CD4-positive, alpha-beta T cell treated with Interleukin-17A for 4 hours (primary cell): ENCODE measurements at regions not wholly inside any gene's neighbourhood (a gene's known extent, or its start where the extent isn't known, plus 50 kb on each side); places are given as distances from the start of the nearest gene placed in this dataset.
"Not testable (repeated sequence)": the region's sequence is repeated elsewhere in the genome, so short reads cannot be mapped to it uniquely, and the experiment has no call there.

ENCODE experiments used
- DNase-seq: peaks from one replicate; pipeline ENCODE4 v3.0.0-alpha.2; 2020; ENCODE audit warnings: mixed read lengths

DNA sequence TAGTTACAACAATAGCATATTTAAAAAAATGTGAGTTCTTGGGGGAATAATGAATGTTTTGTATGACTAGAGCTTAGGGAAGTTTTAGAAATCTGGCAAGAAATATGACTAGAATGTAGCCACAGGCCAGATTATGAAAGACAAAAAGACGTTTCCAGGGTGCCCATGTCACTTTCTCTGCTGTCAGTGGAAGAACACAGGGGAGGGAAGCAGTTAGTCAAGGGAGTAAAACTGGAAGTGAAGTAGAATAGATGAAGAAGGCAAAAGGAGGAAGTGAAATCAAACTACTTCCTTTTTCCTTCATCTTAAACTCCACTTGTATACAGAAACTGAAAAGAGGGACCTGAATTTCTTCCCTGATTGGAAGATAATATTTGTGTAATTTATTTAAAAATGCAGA lies 81.2 kb upstream of the ATP2B1 start:
- no peak for DNase-seq

DNA sequence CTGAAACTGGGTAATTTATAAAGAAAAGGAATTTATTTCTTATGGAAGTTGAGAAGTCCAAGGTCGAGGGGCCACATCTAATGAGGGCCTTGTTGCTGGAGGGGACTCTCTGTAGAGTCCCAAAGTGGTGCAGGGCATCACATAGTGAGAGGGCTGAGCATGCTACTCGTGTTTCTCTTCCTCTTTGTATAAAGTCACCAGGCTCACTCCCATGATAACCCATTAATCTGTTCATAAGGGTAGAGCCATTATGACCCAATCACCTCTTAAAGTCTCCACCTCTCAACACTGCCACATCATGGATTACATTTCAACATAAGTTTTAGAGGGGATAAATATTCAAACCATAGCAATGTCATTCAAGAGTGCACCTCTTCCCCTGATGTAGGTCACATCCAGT lies 79.1 kb upstream of the ATP2B1 start:
- no peak for DNase-seq

DNA sequence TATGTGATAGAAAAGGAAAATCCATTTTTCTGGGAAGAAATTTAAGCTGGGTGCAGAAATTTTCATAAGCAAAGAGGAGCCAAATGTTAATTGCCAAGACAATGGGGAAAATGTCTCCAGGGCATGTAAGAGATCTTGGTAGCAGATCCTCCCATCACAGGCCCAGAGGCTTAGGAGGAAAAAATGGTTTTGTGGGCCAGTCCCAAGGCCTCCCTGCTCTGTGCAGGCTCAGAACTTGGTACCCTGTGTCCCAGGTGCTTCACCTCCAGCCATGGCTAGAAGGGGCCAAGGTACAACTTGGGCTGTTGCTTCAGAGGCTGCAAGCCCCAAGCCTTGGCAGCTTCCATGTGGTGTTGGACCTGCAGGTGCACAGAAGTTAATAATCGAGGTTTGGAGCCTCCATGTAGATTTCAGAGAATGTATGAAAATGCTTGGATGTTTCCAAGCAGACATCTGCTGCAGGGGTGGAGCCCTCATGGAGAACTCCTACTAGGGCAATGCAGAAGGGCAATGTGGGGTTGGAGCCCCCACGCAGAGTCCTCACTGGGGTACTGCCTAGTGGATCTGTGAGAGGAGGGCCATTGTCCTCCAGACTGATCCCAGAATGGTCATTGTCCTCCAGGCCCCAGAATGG lies 77.7 kb upstream of the ATP2B1 start:
- no peak for DNase-seq

- DNase-seq, result no peak
Observed at GRCh38 chr12:89783359-89784060, 74.9 kb upstream of the ATP2B1 start.

- DNase-seq, result no peak
Observed at GRCh38 chr12:89782807-89783206, 74.2 kb upstream of the ATP2B1 start.

DNA sequence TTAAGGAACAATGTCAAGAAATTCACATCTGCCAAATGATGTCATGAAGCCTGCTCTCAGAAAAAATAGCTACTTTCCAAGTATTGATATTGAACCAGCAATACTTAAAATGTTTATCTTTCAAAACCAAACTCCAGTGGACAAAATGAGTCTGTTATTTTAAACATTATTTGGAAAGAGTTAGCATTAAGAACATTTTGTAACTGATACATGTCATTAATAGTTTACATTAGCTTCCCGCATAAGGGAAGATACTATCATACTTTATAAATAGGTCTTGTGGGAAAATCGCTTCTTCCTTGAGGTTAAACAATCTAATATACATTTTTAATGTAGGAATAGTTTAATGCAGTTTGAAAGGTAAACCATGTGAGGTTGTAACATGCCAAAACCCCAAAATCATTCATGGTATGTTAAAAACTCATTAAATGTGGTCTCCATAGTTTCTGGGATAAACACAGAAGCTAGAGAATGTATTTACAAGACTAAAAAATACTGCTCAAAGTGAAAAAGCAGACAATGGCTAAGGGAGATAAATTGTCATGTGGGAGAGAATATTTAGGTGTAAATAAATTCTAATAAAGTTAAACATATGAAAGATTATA lies 73.4 kb upstream of the ATP2B1 start:
- DNase-seq, result no peak

DNA sequence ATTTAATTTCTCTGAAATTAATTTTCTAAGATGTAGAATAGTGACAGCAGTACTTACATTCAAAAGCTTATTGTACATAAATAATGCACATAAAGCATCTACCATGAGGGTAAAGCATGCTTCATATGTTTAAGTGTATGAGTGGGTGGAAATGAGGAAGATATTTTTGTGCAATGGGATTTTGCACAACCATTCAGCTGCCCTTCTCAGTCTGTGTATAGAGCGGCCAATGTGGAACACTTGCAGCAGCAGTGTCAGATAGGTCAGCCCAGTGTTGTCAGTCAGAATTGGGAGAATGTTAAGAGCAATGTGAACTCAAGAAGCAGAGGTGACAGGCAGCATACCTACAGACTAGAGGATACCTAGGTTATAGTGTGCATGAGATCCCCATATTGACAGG lies 72.5 kb upstream of the ATP2B1 start:
- no peak for DNase-seq

DNA sequence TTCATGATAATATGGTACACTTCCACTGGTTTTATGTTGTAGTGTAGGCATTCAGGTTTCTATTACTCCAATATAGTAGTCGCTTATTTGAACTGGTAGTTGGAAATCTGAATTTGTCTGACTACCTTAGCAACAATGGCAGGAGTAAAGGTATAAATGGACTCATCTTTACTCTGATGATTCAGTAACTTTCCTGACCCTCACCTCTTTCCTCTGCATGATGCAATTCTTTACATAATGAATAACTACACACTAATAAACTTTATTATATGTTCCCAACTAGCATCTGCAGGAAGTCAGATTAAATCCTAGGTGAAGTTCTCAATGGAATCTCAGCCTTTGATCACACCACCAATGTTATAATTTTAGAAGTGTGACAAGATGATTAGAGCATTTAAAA lies 70.5 kb upstream of the ATP2B1 start:
- no peak for DNase-seq

DNA sequence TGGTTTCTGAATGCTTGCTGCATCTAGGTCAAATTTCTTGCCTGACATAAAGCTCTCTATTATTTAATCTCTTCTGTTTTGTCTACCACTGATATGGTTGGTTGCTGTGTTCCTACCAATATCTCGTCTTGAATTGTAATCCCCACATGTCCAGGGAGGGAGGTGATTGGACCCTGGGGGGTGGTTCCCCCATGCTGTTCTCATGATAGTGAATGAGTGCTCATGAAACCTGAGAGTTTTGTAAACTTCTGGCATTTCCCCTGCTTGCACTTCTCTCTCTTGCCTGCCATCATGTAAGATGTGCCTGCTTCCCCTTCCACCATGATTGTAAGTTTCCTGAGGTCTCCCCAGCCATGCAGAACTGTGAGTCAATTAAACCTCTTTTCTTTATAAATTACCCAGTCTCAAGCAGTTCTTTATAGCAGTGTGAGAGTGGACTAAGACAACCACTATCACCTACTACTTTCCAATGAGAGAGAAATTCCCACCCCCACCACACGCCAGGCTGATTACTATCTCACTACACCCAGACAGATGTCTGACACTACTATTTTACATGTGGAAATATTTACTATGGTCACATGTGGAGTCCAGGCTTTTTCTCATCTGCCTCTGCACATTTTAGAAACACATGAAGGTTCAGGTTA lies 69.2 kb upstream of the ATP2B1 start:
- DNase-seq, result no peak

GRCh38 chr12:89775986-89776365 lies 67.3 kb upstream of the ATP2B1 start:
- DNase-seq, result no peak

DNA sequence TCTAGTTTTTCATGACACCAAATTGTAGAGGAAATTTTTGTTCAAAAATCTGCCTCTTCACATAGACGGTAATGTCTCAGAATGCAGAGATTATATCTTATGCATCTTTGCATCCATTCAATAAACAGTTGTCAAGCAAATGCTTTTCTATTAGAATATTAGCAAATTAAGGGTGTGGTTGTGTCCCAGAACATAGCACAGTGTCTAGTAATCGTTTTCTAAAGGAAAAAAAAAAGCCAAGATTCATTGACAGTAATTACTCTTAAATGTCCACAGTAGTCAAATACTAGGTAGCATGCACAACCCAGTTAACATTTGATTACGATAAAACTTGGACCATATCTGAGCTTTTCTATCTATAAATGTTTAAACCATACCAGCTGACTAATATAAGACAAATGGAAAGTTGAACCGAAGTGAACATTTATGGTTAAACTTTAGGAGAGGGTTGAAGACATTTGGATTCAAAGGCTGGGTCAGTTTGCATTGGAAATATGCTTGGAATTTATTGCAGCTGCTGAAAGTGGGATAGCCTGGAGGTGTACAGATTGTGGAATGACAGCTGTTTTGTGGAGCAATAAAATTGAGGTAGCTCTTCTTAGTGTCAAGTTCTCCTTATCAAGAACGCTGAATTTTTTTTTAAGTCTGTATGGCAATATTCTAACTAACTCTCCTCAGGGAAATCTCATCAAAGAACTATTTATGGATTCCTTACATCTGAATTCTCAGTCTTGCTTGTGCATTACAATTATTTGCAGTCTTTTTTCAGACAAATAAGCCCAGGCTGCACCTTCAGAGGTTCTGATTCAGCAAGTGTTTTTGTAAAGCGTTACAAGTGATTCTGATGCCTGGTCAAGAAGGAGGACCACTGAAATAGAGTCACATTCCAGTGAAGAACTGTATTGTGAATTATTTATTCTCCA lies 66.7 kb upstream of the ATP2B1 start:
- no peak for DNase-seq

DNA sequence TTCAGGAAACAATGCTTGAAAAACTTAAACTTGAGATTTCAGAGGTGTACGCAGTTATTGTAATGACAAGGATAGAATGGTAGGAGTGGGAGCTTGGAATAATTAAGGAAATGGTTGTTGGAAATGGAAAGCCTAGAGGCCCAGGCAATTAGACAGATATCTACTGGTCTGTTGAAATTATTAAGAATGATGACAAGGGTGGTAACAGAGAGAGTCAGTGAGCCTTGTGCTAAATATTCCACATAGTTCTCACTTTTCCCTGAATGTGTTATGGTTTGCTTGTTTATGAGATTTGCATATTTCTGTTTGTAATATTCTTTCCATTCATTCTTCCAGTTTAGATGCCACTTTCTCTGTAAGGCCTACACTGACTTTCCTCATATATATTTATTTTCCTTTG lies 66.0 kb upstream of the ATP2B1 start:
- DNase-seq, result no peak

DNA sequence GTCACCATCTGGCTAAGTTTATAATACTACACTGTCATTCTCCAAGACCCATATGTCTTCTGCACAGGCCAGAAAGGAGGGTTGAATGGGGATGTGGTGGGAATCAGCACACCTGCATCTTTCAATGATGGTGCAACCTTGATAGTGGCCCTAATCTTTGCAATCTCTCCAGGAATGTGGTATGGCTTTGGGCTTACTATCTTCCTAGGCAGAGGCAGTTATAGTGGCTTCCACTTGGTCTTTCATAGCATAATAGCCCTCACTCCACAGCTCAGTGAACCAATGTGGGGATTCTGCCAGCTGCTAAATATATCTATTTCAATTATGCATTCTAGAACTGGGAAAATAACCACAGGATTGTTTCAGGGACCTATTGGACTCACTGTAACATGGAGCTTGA lies 61.8 kb upstream of the ATP2B1 start:
- no peak for DNase-seq

DNA sequence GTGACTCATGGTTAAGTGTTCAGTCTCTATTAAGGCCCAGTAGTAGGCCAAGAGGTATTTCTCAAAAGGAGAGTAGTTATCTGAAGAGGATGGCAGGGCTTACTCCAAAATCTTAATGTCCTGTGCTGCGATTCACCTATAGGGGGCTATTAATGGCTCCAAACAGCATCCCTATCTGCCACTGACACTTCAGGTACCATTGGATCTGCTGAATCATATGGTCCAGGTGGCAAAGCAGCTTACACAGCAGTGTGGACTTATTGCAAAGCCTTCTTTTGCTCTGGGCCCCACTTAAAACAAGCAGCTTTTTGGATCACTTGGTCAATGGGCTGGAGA lies 60.8 kb upstream of the ATP2B1 start:
- no peak for DNase-seq

- peak; percentile 12 for DNase-seq
Observed at GRCh38 chr12:89768586-89769482, 60.2 kb upstream of the ATP2B1 start.

DNA sequence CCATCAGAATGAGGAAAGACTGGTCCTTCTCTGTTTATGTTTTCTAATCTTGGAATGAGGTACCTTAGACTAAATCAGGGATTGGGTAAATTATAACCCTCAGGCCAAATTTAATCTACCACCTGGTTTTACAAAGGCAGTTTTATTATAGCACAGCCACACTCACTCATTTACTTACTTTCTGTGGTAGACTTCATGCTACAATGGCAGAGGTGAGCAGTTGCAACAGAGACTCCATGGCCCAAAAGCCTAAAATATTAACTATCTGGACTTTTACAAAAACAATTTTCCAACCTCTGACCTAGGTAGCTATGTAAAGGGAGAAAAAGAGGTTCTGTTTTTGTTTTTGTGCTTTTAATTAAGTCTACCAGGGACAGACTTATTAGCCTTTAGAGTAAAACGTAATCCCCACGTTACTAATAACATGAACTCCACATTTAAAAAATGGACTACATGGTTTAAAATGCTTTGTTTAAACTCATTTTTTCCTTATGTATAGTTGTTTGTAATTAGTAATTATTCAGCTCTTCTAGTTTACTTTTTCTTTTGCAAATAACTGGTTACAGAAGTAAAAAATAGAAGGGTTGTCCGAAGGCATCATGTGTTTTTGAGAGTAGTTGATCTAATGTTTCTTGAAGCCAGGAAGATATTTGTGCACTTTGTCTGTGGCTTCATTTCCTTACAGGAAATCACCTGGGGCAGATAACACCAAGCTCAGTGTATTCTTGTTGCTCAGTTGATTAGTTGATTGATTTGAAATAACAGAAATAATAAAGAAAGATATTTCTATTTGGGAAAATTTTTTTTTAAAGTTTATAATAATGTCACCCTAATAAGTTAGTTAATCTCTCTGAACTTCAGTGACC lies 57.6 kb upstream of the ATP2B1 start:
- no peak for DNase-seq

DNA sequence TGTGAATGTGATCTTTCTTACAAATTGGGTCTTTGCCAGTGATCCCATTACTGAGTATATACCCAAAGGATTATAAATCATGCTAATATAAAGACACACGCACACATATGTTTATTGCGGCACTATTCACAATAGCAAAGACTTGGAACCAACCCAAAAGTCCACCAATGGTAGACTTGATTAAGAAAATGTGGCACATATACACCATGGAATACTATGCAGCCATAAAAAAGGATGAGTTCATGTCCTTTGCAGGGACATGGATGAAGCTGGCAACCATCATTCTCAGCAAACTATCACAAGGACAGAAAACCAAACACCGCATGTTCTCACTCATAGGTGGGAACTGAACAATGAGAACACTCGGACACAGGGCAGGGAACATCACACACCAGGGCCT lies 55.5 kb upstream of the ATP2B1 start:
- not testable (repeated sequence) for DNase-seq

- no peak for DNase-seq
Observed at GRCh38 chr12:89762498-89763170, 54.0 kb upstream of the ATP2B1 start.

- DNase-seq, result no peak
Observed at GRCh38 chr12:89760783-89761182, 52.1 kb upstream of the ATP2B1 start.
